IgD-negative memory B cell (primary cell): ENCODE measurements at regions not wholly inside any gene's neighbourhood (a gene's known extent, or its start where the extent isn't known, plus 50 kb on each side); places are given as distances from the start of the nearest gene placed in this dataset.
A peak's percentile ranks its signal among the peaks of the same experiment; 100 is the strongest.

Source experiments
- H3K27ac Mint-ChIP-seq, 3 donors: one replicate each; pipeline ENCODE4 v1.8.0; 2020 to 2022; ENCODE audit warnings: mild to moderate bottlenecking in 3 of 3, mixed read lengths in 3 of 3, moderate library complexity in 1 of 3
- H3K27me3 Mint-ChIP-seq: one replicate; pipeline ENCODE4 v1.8.0; 2021; ENCODE audit warnings: mixed read lengths
- H3K36me3 Mint-ChIP-seq: one replicate; pipeline ENCODE4 v1.8.0; 2020; ENCODE audit warnings: mild to moderate bottlenecking, mixed read lengths
- H3K4me1 Mint-ChIP-seq, 3 donors: one replicate each; pipeline ENCODE4 v1.8.0; 2020 to 2022; ENCODE audit warnings: mixed read lengths in 3 of 3, mild to moderate bottlenecking in 1 of 3
- H3K4me3 Mint-ChIP-seq, 4 donors: one replicate each; pipeline ENCODE4 v1.8.0; 2020 to 2022; ENCODE audit warnings: mild to moderate bottlenecking in 4 of 4, mixed read lengths in 4 of 4, moderate library complexity in 3 of 4
- H3K9me3 Mint-ChIP-seq, 3 donors: one replicate each; pipeline ENCODE4 v1.8.0; 2020 to 2021; ENCODE audit warnings: mixed read lengths in 3 of 3, mild to moderate bottlenecking in 1 of 3

DNA sequence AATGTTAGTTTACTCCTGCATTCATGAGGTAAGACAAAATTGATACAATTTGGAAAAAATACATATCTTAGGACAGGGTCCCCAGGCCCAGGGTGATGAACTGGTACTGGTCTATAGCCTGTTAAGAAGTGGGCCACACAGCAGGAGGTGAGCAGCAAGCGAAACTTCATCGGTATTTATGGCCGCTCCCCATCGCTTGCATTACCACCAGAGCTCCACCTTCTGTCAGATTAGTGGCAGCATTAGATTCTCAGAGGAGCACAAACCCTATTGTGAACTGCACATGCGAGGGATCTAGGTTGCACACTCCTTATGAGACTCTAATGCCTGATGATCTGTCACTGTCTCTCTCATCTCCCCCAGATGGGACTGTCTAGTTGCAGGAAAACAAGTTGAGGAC lies 880.6 kb downstream of the MCTP2 start:
- Mint-ChIP-seq H3K9me3 (peaks cover 0 to 2% (median 0%) of the 10 kb centered on the region in 3 donors), H3K4me3 (no peak overlapping the region), H3K27ac (no peak overlapping the region), H3K36me3 (no peaks in the 10 kb centered on the region), H3K4me1 (no peaks in the 10 kb centered on the region), H3K27me3 (no peaks in the 10 kb centered on the region)

GRCh38 chr15:95113041-95113440 lies 881.7 kb downstream of the MCTP2 start:
- H3K9me3 Mint-ChIP-seq, result peaks cover 0 to 3% (median 2%) of the 10 kb centered on the region in 3 donors
- no peaks in the 10 kb centered on the region for H3K27me3 Mint-ChIP-seq
- H3K36me3 Mint-ChIP-seq, result no peaks in the 10 kb centered on the region
- H3K4me1 Mint-ChIP-seq, result no peaks in the 10 kb centered on the region
- H3K27ac Mint-ChIP-seq, result no peak overlapping the region
- no peak overlapping the region for H3K4me3 Mint-ChIP-seq

DNA sequence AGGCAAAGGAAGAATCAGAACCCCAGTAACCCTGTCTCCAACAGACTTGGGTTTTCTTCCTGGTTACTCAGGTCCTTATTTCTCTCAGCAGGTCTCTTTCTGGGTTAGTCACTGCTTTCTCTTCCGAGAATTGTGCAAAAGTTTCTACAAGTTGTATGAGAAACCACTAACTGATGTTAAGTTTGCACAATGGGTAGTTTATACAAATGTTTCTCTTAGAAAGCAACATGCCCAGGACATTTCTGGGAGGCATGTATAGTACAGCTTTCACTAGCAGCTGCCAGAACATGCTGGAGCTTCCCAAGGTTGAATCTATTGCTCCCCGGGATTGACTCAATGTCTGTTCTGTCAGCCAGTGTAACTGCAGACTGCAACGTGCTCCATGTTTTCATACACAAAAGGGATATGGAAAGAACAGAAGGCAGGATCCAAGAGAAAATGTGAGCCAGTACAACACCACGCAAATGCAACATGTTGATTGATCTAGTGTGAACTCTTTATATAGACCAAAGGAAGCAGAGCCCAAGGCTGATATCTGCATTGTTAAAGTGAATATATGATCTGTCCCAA lies 887.8 kb downstream of the MCTP2 start:
- Mint-ChIP-seq H3K9me3 (peaks cover 0 to 6% (median 5%) of the 10 kb centered on the region in 3 donors), H3K4me1 (no peaks in the 10 kb centered on the region), H3K36me3 (no peaks in the 10 kb centered on the region), H3K27me3 (no peaks in the 10 kb centered on the region), H3K27ac (no peak overlapping the region), H3K4me3 (no peak overlapping the region)

- Mint-ChIP-seq H3K9me3 (peaks cover 0 to 6% (median 5%) of the 10 kb centered on the region in 3 donors), H3K36me3 (no peaks in the 10 kb centered on the region), H3K4me1 (no peaks in the 10 kb centered on the region), H3K27ac (no peak overlapping the region), H3K27me3 (no peaks in the 10 kb centered on the region), H3K4me3 (no peak overlapping the region)
Observed at GRCh38 chr15:95120595-95120994, 889.2 kb downstream of the MCTP2 start.

- H3K4me1 Mint-ChIP-seq, result no peaks in the 10 kb centered on the region
- H3K27me3 Mint-ChIP-seq, result no peaks in the 10 kb centered on the region
Observed at GRCh38 chr15:95121191-95121590, 889.8 kb downstream of the MCTP2 start.

GRCh38 chr15:95125803-95126202 lies 894.4 kb downstream of the MCTP2 start:
- no peaks in the 10 kb centered on the region for H3K4me1 Mint-ChIP-seq
- H3K9me3 Mint-ChIP-seq, result peaks cover 0 to 3% (median 0%) of the 10 kb centered on the region in 3 donors
- no peaks in the 10 kb centered on the region for H3K27me3 Mint-ChIP-seq
- no peak overlapping the region for H3K27ac Mint-ChIP-seq
- H3K4me3 Mint-ChIP-seq, result no peak overlapping the region
- H3K36me3 Mint-ChIP-seq, result no peaks in the 10 kb centered on the region

More at GRCh38 chr15:95121191-95121590, 889.8 kb downstream of the MCTP2 start:
- Mint-ChIP-seq H3K27ac (no peak overlapping the region), H3K36me3 (no peaks in the 10 kb centered on the region), H3K9me3 (peaks cover 0 to 6% (median 5%) of the 10 kb centered on the region in 3 donors), H3K4me3 (no peak overlapping the region)

DNA sequence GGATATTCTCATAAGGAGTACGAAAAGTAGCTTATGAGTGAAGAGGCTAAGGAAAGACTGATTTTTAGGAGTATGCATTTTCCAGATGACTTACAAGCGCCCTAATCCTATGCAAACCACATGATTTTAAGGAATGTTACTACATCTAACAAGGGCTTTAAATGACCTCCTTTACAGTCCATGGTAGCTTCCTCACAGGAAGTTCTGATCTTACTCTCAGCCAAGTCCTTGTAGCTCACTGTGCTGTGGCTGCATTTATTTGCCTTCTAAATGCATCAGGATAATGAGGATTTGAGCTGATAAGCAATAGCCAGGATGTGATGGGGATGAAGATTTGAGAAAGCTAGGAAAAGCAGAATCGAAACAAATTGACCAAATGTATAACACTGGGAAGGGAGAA lies 896.0 kb downstream of the MCTP2 start:
- H3K27ac Mint-ChIP-seq, result no peak overlapping the region
- no peaks in the 10 kb centered on the region for H3K27me3 Mint-ChIP-seq
- peaks cover 0 to 3% (median 0%) of the 10 kb centered on the region in 3 donors for H3K9me3 Mint-ChIP-seq
- peaks cover 2% of the 10 kb centered on the region for H3K36me3 Mint-ChIP-seq
- no peaks in the 10 kb centered on the region for H3K4me1 Mint-ChIP-seq
- no peak overlapping the region for H3K4me3 Mint-ChIP-seq

DNA sequence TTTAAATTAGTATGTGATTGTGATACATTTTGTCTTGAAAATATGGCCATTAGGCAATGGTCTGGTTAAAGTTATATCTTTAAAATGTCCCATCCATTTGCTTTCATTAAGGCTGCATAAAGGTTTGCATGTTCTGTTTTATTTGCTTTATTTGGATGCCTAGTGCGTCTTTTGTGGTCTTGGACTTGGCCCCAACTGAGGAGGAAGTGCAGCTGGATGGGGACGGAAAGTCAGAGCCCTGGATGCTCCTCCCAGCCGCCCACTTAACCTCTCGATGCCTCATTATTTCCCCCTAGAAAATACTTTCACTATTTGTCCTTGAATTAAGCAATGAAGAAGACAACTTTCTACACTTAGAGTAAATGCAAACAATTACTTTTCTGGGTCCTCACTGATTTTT lies 898.2 kb downstream of the MCTP2 start:
- Mint-ChIP-seq H3K4me1 (no peaks in the 10 kb centered on the region), H3K36me3 (peaks cover 2% of the 10 kb centered on the region), H3K9me3 (no peaks in the 10 kb centered on the region), H3K4me3 (no peak overlapping the region), H3K27ac (no peak overlapping the region), H3K27me3 (no peaks in the 10 kb centered on the region)

GRCh38 chr15:95131131-95131556 lies 899.8 kb downstream of the MCTP2 start:
- Mint-ChIP-seq H3K27ac (no peak overlapping the region), H3K4me1 (no peaks in the 10 kb centered on the region), H3K27me3 (no peaks in the 10 kb centered on the region), H3K4me3 (no peak overlapping the region), H3K9me3 (peaks cover 0 to 2% (median 0%) of the 10 kb centered on the region in 3 donors), H3K36me3 (peaks cover 2% of the 10 kb centered on the region)

- H3K4me1 Mint-ChIP-seq, result no peaks in the 10 kb centered on the region
- H3K27ac Mint-ChIP-seq, result no peak overlapping the region
- H3K9me3 Mint-ChIP-seq, result peaks cover 0 to 4% (median 0%) of the 10 kb centered on the region in 3 donors
- no peak overlapping the region for H3K4me3 Mint-ChIP-seq
- peaks cover 2% of the 10 kb centered on the region for H3K36me3 Mint-ChIP-seq
- no peaks in the 10 kb centered on the region for H3K27me3 Mint-ChIP-seq
Observed at GRCh38 chr15:95132774-95133173, 901.4 kb downstream of the MCTP2 start.

DNA sequence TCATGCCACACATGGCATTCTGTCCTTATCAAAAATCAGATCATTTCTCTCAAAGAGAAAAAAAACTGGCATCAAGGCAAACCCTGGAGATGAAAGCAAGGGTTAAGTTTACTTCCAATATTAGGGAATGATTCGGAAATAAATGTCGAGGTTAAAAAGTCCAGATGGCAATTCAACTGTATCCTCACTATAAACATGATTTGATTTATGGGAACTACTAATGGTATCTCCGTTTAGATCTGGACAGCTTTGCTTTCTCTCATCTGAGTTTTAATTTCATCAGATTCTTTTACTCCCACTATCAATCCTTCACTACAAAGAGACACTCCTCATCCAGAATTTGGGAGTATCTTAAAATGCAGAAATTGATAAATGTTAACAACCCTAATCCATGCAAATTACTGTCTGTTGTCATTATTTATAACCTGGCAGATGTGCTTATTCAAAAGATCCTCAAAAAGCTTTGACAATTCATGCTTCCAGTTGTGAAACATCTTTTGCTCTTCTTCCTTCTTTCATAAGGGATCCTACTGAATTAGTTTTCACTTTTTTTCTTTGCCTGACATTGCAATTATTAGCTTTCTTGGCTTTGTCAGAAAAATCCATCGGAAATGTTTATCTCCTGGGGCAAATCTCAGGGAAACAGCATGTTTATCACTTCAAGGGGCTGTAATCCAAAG lies 903.2 kb downstream of the MCTP2 start:
- Mint-ChIP-seq H3K4me3 (no peak overlapping the region), H3K27me3 (no peaks in the 10 kb centered on the region), H3K36me3 (peaks cover 2% of the 10 kb centered on the region), H3K4me1 (no peaks in the 10 kb centered on the region), H3K27ac (no peak overlapping the region), H3K9me3 (peaks cover 0 to 4% (median 0%) of the 10 kb centered on the region in 3 donors)

GRCh38 chr15:95138604-95139270 lies 907.4 kb downstream of the MCTP2 start:
- Mint-ChIP-seq H3K4me3 (no peak overlapping the region), H3K27me3 (no peaks in the 10 kb centered on the region), H3K36me3 (no peaks in the 10 kb centered on the region), H3K9me3 (peaks cover 0 to 7% (median 0%) of the 10 kb centered on the region in 3 donors), H3K27ac (no peak overlapping the region), H3K4me1 (no peaks in the 10 kb centered on the region)

GRCh38 chr15:95141486-95141885 lies 910.1 kb downstream of the MCTP2 start:
- no peak overlapping the region for H3K27ac Mint-ChIP-seq
- H3K36me3 Mint-ChIP-seq, result no peaks in the 10 kb centered on the region
- H3K9me3 Mint-ChIP-seq, result peaks cover 2 to 5% (median 4%) of the 10 kb centered on the region in 3 donors
- no peaks in the 10 kb centered on the region for H3K27me3 Mint-ChIP-seq
- H3K4me1 Mint-ChIP-seq, result no peaks in the 10 kb centered on the region
- no peak overlapping the region for H3K4me3 Mint-ChIP-seq

DNA sequence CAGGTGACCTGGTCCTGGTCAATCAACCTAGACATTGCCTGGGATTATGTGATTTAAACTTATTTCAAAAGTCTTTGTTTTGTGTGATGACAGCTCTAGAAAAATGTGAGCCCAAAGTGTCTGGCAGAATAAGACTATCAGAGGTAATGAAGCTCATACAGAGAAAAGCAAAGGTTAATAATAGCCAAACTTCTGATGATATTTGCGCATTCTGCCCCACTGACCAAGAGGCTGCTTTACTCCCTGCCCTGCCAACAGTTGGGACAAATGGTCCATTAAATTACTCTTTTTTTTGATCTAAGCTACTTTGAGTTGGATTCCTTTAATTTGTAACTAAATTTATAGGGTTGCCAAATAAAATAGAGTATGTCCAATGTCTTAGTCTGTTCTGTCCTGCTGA lies 911.2 kb downstream of the MCTP2 start:
- Mint-ChIP-seq H3K36me3 (no peaks in the 10 kb centered on the region), H3K4me3 (peak overlapping the region in 1 of 4 donors; percentile 9), H3K27ac (no peak overlapping the region), H3K27me3 (no peaks in the 10 kb centered on the region), H3K4me1 (no peaks in the 10 kb centered on the region), H3K9me3 (peaks cover 2 to 4% (median 4%) of the 10 kb centered on the region in 3 donors)

DNA sequence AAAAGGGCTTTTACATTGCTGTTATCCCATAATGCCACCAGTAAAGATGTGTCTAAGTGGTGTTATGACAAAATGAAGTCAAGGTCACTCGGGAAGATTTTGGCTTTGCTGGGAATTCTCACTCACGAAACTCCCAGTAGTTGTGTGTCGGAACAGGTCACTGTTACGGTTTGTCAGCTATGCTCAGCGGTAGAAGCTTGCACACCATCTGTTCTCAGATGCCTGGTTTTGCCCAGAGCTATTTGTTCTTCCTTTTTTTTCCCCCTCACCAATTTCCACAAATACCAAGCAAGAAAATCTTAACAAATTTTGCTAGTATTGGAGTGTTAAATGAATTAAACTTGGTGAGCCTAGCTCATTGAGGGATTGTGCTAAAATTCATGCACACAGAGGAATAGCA lies 915.1 kb downstream of the MCTP2 start:
- H3K4me1 Mint-ChIP-seq, result no peaks in the 10 kb centered on the region
- no peak overlapping the region for H3K4me3 Mint-ChIP-seq
- H3K27ac Mint-ChIP-seq, result no peak overlapping the region
- H3K36me3 Mint-ChIP-seq, result no peaks in the 10 kb centered on the region
- H3K9me3 Mint-ChIP-seq, result peaks cover 4 to 7% (median 6%) of the 10 kb centered on the region in 3 donors
- H3K27me3 Mint-ChIP-seq, result no peaks in the 10 kb centered on the region
